SJCRH30 (cell line): ENCODE measurements at regions not wholly inside any gene's neighbourhood (a gene's known extent, or its start where the extent isn't known, plus 50 kb on each side); places are given as distances from the start of the nearest gene placed in this dataset.

Experiments used
- DNase-seq, 2 experiments: peaks; one replicate each; pipeline ENCODE4 v3.0.0-alpha.2; 2015 to 2020
- H3K27ac ChIP-seq: fragments of 250-450 bp; sonication (Bioruptor Pico); 2 replicates; pipeline ENCODE4 v1.5.1; 2020; ENCODE audit warnings: mild to moderate bottlenecking, moderate library complexity
- H3K27me3 ChIP-seq: fragments of 250-450 bp; sonication (Bioruptor Pico); 2 replicates; pipeline ENCODE4 v1.5.1; 2020; ENCODE audit warnings: mild to moderate bottlenecking, moderate library complexity
- H3K36me3 ChIP-seq: fragments of 250-450 bp; sonication (Bioruptor Pico); 2 replicates; pipeline ENCODE4 v1.5.1; 2020; ENCODE audit warnings: mild to moderate bottlenecking, moderate library complexity
- H3K4me1 ChIP-seq: fragments of 250-450 bp; sonication (Bioruptor Pico); 2 replicates; pipeline ENCODE4 v1.5.1; 2020; ENCODE audit warnings: mild to moderate bottlenecking, moderate library complexity
- H3K4me3 ChIP-seq: fragments of 250-450 bp; sonication (Bioruptor Pico); 2 replicates; pipeline ENCODE4 v1.5.1; 2020; ENCODE audit warnings: mild to moderate bottlenecking, moderate library complexity
- H3K9me3 ChIP-seq: fragments of 250-450 bp; sonication (Bioruptor Pico); replicated peaks from 2 replicates; pipeline ENCODE4 v1.5.1; 2020; ENCODE audit warnings: mild to moderate bottlenecking, moderate library complexity

GRCh38 chr4:81274460-81274859, 59.4 kb upstream of the PRKG2 start:
- Histone ChIP-seq H3K9me3 (no peaks in the 10 kb centered on the region), H3K4me3 (no peak overlapping the region), H3K4me1 (no peaks in the 10 kb centered on the region), H3K36me3 (no peaks in the 10 kb centered on the region), H3K27me3 (no peaks in the 10 kb centered on the region), H3K27ac (no peak overlapping the region)
- no peak for DNase-seq

- Histone ChIP-seq H3K4me1 (no peaks in the 10 kb centered on the region), H3K27me3 (no peaks in the 10 kb centered on the region), H3K4me3 (no peak overlapping the region), H3K36me3 (no peaks in the 10 kb centered on the region), H3K27ac (no peak overlapping the region), H3K9me3 (no peaks in the 10 kb centered on the region)
- no peak for DNase-seq
Observed at GRCh38 chr4:81272671-81273070, 57.6 kb upstream of the PRKG2 start.
